ENCODE measurements at regions not wholly inside any gene's neighbourhood (a gene's known extent, or its start where the extent isn't known, plus 50 kb on each side); places are given as distances from the start of the nearest gene placed in this dataset.
"Not testable (repeated sequence)": the region's sequence is repeated elsewhere in the genome, so short reads cannot be mapped to it uniquely, and the experiment has no call there.

GRCh38 chr1:29956349-29957030, 720.2 kb downstream of the PTPRU start:
- DNase-seq = no peak

GRCh38 chr1:29954591-29954990, 718.3 kb downstream of the PTPRU start:
- no peak for DNase-seq

GRCh38 chr1:29953961-29954360, 717.6 kb downstream of the PTPRU start:
- DNase-seq = no peak

GRCh38 chr1:29949676-29950075, 713.4 kb downstream of the PTPRU start:
- DNase-seq = no peak

- no peak for DNase-seq
These were observed 712.3 kb downstream of the PTPRU start for GRCh38 chr1:29948581-29948980.

- no peak for DNase-seq
These were observed 709.7 kb downstream of the PTPRU start for GRCh38 chr1:29946057-29946456.

GRCh38 chr1:29945426-29945825, 709.1 kb downstream of the PTPRU start:
- no peak for DNase-seq

GRCh38 chr1:29944253-29944905, 708.1 kb downstream of the PTPRU start:
- no peak for DNase-seq

GRCh38 chr1:29943034-29943433, 706.7 kb downstream of the PTPRU start:
- no peak for DNase-seq

- no peak for DNase-seq
These were observed 702.8 kb downstream of the PTPRU start for GRCh38 chr1:29939079-29939478.

GRCh38 chr1:29937356-29937755, 701.0 kb downstream of the PTPRU start:
- DNase-seq = no peak

GRCh38 chr1:29936031-29936544, 699.8 kb downstream of the PTPRU start:
- DNase-seq = no peak

- no peak for DNase-seq
These were observed 698.0 kb downstream of the PTPRU start for GRCh38 chr1:29934255-29934772.

GRCh38 chr1:29933067-29933466, 696.7 kb downstream of the PTPRU start:
- DNase-seq = no peak

- no peak for DNase-seq
These were observed 696.3 kb downstream of the PTPRU start for GRCh38 chr1:29932626-29933025.

- no peak for DNase-seq
These were observed 695.3 kb downstream of the PTPRU start for GRCh38 chr1:29931477-29932175.

GRCh38 chr1:29925058-29925457, 688.7 kb downstream of the PTPRU start:
- DNase-seq = no peak

- no peak for DNase-seq
These were observed 687.7 kb downstream of the PTPRU start for GRCh38 chr1:29924017-29924431.

- no peak for DNase-seq
These were observed 685.4 kb downstream of the PTPRU start for GRCh38 chr1:29921741-29922140.

- no peak for DNase-seq
These were observed 684.5 kb downstream of the PTPRU start for GRCh38 chr1:29920784-29921183.

- no peak for DNase-seq
These were observed 684.0 kb downstream of the PTPRU start for GRCh38 chr1:29920316-29920715.

- not testable (repeated sequence) for DNase-seq
These were observed 682.7 kb downstream of the PTPRU start for GRCh38 chr1:29919041-29919440.

- DNase-seq = no peak
These were observed 680.5 kb downstream of the PTPRU start for GRCh38 chr1:29916656-29917369.

Measured in hindlimb muscle (tissue), 1 donor.